Gastroesophageal sphincter (tissue), 3 donors: ENCODE measurements at regions not wholly inside any gene's neighbourhood (a gene's known extent, or its start where the extent isn't known, plus 50 kb on each side); places are given as distances from the start of the nearest gene placed in this dataset.

Experiments used
- EP300 ChIP-seq: sonication (generic); formaldehyde crosslinking; IDR thresholded peaks from one replicate; pipeline ENCODE4 v1.6.1; 2017; ENCODE audit warnings: antibody characterized with exemption, mild to moderate bottlenecking
- POLR2A ChIP-seq, 2 donors: fragments of 450-650 bp; IDR thresholded peaks; one replicate each; pipeline ENCODE4 v1.6.1; 2017; ENCODE audit warnings: antibody characterized with exemption in 2 of 2, mild to moderate bottlenecking in 2 of 2, moderate library complexity in 1 of 2
- POLR2AphosphoS5 ChIP-seq: sonication (generic); formaldehyde crosslinking; IDR thresholded peaks from one replicate; pipeline ENCODE4 v1.6.1; 2017; ENCODE audit warnings: antibody characterized with exemption
- TF ChIP-seq, protein P1 (sequence below), 4 experiments: fragments of 200-600 bp in 2 of 4; fragments of 450-650 bp in 2 of 4; sonication (generic) in 1 of 4; IDR thresholded peaks; one replicate each; pipeline ENCODE4 v1.5.1; 2017 to 2019; ENCODE audit warnings: antibody characterized with exemption in 4 of 4, mild to moderate bottlenecking in 2 of 4, moderate library complexity in 2 of 4

DNA sequence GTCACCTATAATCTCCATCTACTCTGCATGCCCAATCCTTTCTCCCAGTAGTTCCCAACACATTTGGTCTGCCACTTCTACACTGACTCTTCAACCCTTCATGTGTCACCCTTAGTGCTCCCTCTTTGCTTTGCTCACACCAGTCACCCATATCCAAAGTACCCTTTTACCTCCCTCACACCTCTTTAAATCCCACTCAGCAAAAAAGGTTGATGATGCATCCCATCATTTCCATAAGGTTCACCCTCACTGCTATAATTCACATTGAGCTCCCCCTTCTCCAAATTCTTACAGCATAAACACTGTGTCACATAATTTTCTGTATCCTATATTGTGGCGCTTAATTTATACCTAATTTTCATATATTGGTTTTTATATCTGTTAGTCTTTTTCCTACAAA is 83.8 kb upstream of the ATP1B1 start:
- TF ChIP-seq, protein P1, sequence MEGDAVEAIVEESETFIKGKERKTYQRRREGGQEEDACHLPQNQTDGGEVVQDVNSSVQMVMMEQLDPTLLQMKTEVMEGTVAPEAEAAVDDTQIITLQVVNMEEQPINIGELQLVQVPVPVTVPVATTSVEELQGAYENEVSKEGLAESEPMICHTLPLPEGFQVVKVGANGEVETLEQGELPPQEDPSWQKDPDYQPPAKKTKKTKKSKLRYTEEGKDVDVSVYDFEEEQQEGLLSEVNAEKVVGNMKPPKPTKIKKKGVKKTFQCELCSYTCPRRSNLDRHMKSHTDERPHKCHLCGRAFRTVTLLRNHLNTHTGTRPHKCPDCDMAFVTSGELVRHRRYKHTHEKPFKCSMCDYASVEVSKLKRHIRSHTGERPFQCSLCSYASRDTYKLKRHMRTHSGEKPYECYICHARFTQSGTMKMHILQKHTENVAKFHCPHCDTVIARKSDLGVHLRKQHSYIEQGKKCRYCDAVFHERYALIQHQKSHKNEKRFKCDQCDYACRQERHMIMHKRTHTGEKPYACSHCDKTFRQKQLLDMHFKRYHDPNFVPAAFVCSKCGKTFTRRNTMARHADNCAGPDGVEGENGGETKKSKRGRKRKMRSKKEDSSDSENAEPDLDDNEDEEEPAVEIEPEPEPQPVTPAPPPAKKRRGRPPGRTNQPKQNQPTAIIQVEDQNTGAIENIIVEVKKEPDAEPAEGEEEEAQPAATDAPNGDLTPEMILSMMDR (IDR thresholded peaks at IDR 0.05) = no peak
- TF ChIP-seq EP300 = no peak
- no peak for TF ChIP-seq POLR2AphosphoS5
- no peak for TF ChIP-seq POLR2A (IDR thresholded peaks at IDR 0.05)
